Kidney epithelial cell (primary cell): ENCODE measurements at regions not wholly inside any gene's neighbourhood (a gene's known extent, or its start where the extent isn't known, plus 50 kb on each side); places are given as distances from the start of the nearest gene placed in this dataset.
"Not testable (repeated sequence)": the region's sequence is repeated elsewhere in the genome, so short reads cannot be mapped to it uniquely, and the experiment has no call there.

Source experiments
- DNase-seq: peaks from one replicate; pipeline ENCODE4 v3.0.0-alpha.2; 2010; ENCODE audit warnings: low read depth
- H3K27me3 ChIP-seq: 2 replicates; pipeline ENCODE4 v1.6.0; 2011; ENCODE audit warnings: low read length; ENCODE audit not compliant: control insufficient read depth, insufficient read depth
- H3K36me3 ChIP-seq: 2 replicates; pipeline ENCODE4 v1.5.1; 2011; ENCODE audit warnings: low read length; ENCODE audit not compliant: control insufficient read depth, insufficient read depth
- H3K4me3 ChIP-seq: 2 replicates; pipeline ENCODE4 v1.5.1; 2011; ENCODE audit warnings: low read depth, mild to moderate bottlenecking, control low read depth, low read length
- CTCF ChIP-seq: IDR thresholded peaks from 2 replicates; pipeline ENCODE4 v1.5.1; 2011; ENCODE audit warnings: mild to moderate bottlenecking, moderate library complexity, low read length, control low read depth, inconsistent platforms; ENCODE audit not compliant: insufficient read depth, poor library complexity, severe bottlenecking

GRCh38 chr11:42840860-42841259 is 470.9 kb upstream of the API5 start:
- Histone ChIP-seq H3K36me3 (no peaks in the 10 kb centered on the region), H3K27me3 (no peaks in the 10 kb centered on the region), H3K4me3 (no peak overlapping the region)
- TF ChIP-seq CTCF = no peak
- DNase-seq = no peak

GRCh38 chr11:42841556-42841955 is 470.2 kb upstream of the API5 start:
- Histone ChIP-seq H3K27me3 (no peaks in the 10 kb centered on the region), H3K4me3 (no peak overlapping the region), H3K36me3 (no peaks in the 10 kb centered on the region)
- no peak for DNase-seq
- no peak for TF ChIP-seq CTCF

- DNase-seq = no peak
- H3K36me3 ChIP-seq = no peaks in the 10 kb centered on the region
- no peak overlapping the region for H3K4me3 ChIP-seq
- H3K27me3 ChIP-seq = no peaks in the 10 kb centered on the region
- TF ChIP-seq CTCF = no peak
These were observed 462.4 kb upstream of the API5 start for GRCh38 chr11:42849362-42849761.

- Histone ChIP-seq H3K27me3 (no peaks in the 10 kb centered on the region), H3K4me3 (no peak overlapping the region), H3K36me3 (no peaks in the 10 kb centered on the region)
- TF ChIP-seq CTCF = no peak
- DNase-seq = no peak
These were observed 454.5 kb upstream of the API5 start for GRCh38 chr11:42857344-42857743.

GRCh38 chr11:42870480-42870879 is 441.3 kb upstream of the API5 start:
- DNase-seq = no peak
- TF ChIP-seq CTCF = no peak
- H3K27me3 ChIP-seq = no peaks in the 10 kb centered on the region
- H3K4me3 ChIP-seq = no peak overlapping the region
- H3K36me3 ChIP-seq = no peaks in the 10 kb centered on the region

GRCh38 chr11:42873800-42874405 is 437.9 kb upstream of the API5 start:
- H3K4me3 ChIP-seq, H3K36me3 ChIP-seq, H3K27me3 ChIP-seq, DNase-seq: not testable (repeated sequence)

- not testable (repeated sequence) for H3K36me3 ChIP-seq, DNase-seq, H3K27me3 ChIP-seq, H3K4me3 ChIP-seq
These were observed 430.5 kb upstream of the API5 start for GRCh38 chr11:42881335-42881734.
